Neural progenitor cell (in vitro differentiated cells): ENCODE measurements at regions not wholly inside any gene's neighbourhood (a gene's known extent, or its start where the extent isn't known, plus 50 kb on each side); places are given as distances from the start of the nearest gene placed in this dataset.

Source experiments
- DNase-seq: peaks from one replicate; pipeline ENCODE4 v3.0.0-alpha.2; 2016; ENCODE audit warnings: low spot score
- H2AFZ ChIP-seq: fragments of 200-600 bp; sonication (generic); replicated peaks from 2 replicates; pipeline ENCODE4 v1.6.1; 2016; ENCODE audit warnings: antibody characterized with exemption
- H3F3A ChIP-seq: fragments of 200-600 bp; sonication (generic); 2 replicates; pipeline ENCODE4 v1.6.1; 2016; ENCODE audit warnings: antibody characterized with exemption, low read depth
- H3K27ac ChIP-seq: fragments of 200-600 bp; sonication (generic); 2 replicates; pipeline ENCODE4 v1.5.1; 2016; ENCODE audit warnings: mild to moderate bottlenecking
- H3K27me3 ChIP-seq: fragments of 200-600 bp; sonication (generic); 2 replicates; pipeline ENCODE4 v1.6.1; 2016; ENCODE audit warnings: mild to moderate bottlenecking, moderate library complexity
- H3K36me3 ChIP-seq: fragments of 200-600 bp; sonication (generic); 2 replicates; pipeline ENCODE4 v1.5.1; 2016
- H3K4me1 ChIP-seq: fragments of 200-600 bp; sonication (generic); 2 replicates; pipeline ENCODE4 v1.6.1; 2016; ENCODE audit warnings: mixed run types
- H3K4me2 ChIP-seq: fragments of 200-600 bp; sonication (generic); 2 replicates; pipeline ENCODE4 v1.6.1; 2016
- H3K4me3 ChIP-seq: fragments of 200-600 bp; sonication (generic); 2 replicates; pipeline ENCODE4 v1.5.1; 2016
- H3K79me2 ChIP-seq: fragments of 200-600 bp; sonication (generic); 2 replicates; pipeline ENCODE4 v1.6.1; 2016; ENCODE audit warnings: low read depth
- H3K9ac ChIP-seq: fragments of 200-600 bp; sonication (generic); 2 replicates; pipeline ENCODE4 v1.6.1; 2016
- H3K9me3 ChIP-seq: fragments of 200-600 bp; sonication (generic); 2 replicates; pipeline ENCODE4 v1.5.1; 2016; ENCODE audit warnings: low read depth
- H4K20me1 ChIP-seq: fragments of 200-600 bp; sonication (generic); 2 replicates; pipeline ENCODE4 v1.6.1; 2016; ENCODE audit warnings: low read depth
- H3K27ac Mint-ChIP-seq: 3 replicates; pipeline ENCODE4 v1.8.0; 2021; ENCODE audit warnings: mixed read lengths
- H3K27me3 Mint-ChIP-seq: 2 replicates; pipeline ENCODE4 v1.8.0; 2022; ENCODE audit warnings: low read depth, mild to moderate bottlenecking, inconsistent platforms, moderate library complexity, mixed read lengths; ENCODE audit not compliant: insufficient read depth
- H3K36me3 Mint-ChIP-seq: 3 replicates; pipeline ENCODE4 v1.8.0; 2021; ENCODE audit warnings: mixed read lengths
- H3K4me1 Mint-ChIP-seq: 3 replicates; pipeline ENCODE4 v1.8.0; 2021; ENCODE audit warnings: mixed read lengths
- H3K4me3 Mint-ChIP-seq: 3 replicates; pipeline ENCODE4 v1.8.0; 2021; ENCODE audit warnings: mild to moderate bottlenecking, moderate library complexity, mixed read lengths
- H3K9me3 Mint-ChIP-seq: 3 replicates; pipeline ENCODE4 v1.8.0; 2020; ENCODE audit warnings: mixed read lengths
- EZH2 ChIP-seq: fragments of 200-600 bp; sonication (generic); IDR thresholded peaks from 2 replicates; pipeline ENCODE4 v1.6.1; 2017; ENCODE audit warnings: antibody characterized with exemption, mild to moderate bottlenecking, moderate library complexity
- EZH2phosphoT487 ChIP-seq: fragments of 200-600 bp; sonication (generic); IDR thresholded peaks from 2 replicates; pipeline ENCODE4 v1.6.1; 2017; ENCODE audit warnings: antibody characterized with exemption
- TF ChIP-seq, protein P1 (sequence below): fragments of 200-600 bp; sonication (generic); IDR thresholded peaks from 2 replicates; pipeline ENCODE4 v1.5.1; 2017; ENCODE audit warnings: antibody characterized with exemption, mild to moderate bottlenecking

DNA sequence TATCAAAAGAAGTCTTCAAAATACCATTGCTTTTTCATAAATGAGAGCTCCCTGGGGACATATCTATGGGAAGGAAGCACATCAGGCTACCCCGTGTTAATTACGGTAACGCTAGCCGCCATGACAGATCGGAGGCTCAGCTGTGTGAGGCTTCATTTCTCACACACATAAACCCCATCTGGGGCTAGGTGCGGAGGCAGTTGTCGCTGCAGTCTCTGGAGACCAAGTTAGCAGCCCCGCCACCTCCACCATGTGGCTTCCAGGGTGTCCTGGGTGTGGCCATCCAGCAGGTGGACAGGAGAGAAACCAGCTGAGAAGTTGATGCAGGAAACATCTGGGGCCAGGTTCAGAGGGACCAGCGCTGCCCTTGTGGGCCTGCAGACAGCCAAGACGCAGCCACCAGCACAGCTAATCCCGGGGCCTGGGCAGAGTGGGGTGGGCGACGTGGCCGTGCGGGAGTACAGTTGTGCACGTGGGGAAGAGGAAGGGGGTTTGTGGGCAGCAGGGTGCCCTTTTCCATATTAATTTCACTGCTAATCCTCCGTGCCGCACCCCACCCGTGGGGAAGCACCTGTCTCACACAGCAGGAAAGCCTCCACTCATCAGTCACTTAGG lies 426.5 kb downstream of the IRX1 start:
- no peak overlapping the region for H3K4me2 ChIP-seq
- Mint-ChIP-seq H3K27me3 (peaks cover 6% of the 10 kb centered on the region), H3K4me3 (no peak overlapping the region), H3K9me3 (peaks cover 8% of the 10 kb centered on the region), H3K36me3 (no peaks in the 10 kb centered on the region), H3K27ac (no peak overlapping the region), H3K4me1 (peaks cover 15% of the 10 kb centered on the region)
- H3K4me3 ChIP-seq = no peak overlapping the region
- H3K36me3 ChIP-seq = no peaks in the 10 kb centered on the region
- H3K4me1 ChIP-seq = peaks cover 3% of the 10 kb centered on the region
- H3K27me3 ChIP-seq = no peaks in the 10 kb centered on the region
- no peaks in the 10 kb centered on the region for H3K79me2 ChIP-seq
- TF ChIP-seq EZH2phosphoT487 = no peak
- TF ChIP-seq, protein P1, sequence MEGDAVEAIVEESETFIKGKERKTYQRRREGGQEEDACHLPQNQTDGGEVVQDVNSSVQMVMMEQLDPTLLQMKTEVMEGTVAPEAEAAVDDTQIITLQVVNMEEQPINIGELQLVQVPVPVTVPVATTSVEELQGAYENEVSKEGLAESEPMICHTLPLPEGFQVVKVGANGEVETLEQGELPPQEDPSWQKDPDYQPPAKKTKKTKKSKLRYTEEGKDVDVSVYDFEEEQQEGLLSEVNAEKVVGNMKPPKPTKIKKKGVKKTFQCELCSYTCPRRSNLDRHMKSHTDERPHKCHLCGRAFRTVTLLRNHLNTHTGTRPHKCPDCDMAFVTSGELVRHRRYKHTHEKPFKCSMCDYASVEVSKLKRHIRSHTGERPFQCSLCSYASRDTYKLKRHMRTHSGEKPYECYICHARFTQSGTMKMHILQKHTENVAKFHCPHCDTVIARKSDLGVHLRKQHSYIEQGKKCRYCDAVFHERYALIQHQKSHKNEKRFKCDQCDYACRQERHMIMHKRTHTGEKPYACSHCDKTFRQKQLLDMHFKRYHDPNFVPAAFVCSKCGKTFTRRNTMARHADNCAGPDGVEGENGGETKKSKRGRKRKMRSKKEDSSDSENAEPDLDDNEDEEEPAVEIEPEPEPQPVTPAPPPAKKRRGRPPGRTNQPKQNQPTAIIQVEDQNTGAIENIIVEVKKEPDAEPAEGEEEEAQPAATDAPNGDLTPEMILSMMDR = no peak
- no peak for TF ChIP-seq EZH2
- H3F3A ChIP-seq = no peaks in the 10 kb centered on the region
- no peaks in the 10 kb centered on the region for H4K20me1 ChIP-seq
- H3K9ac ChIP-seq = no peak overlapping the region
- H3K27ac ChIP-seq = no peak overlapping the region
- DNase-seq = no peak
- H3K9me3 ChIP-seq = no peaks in the 10 kb centered on the region
- no peak overlapping the region for H2AFZ ChIP-seq

DNA sequence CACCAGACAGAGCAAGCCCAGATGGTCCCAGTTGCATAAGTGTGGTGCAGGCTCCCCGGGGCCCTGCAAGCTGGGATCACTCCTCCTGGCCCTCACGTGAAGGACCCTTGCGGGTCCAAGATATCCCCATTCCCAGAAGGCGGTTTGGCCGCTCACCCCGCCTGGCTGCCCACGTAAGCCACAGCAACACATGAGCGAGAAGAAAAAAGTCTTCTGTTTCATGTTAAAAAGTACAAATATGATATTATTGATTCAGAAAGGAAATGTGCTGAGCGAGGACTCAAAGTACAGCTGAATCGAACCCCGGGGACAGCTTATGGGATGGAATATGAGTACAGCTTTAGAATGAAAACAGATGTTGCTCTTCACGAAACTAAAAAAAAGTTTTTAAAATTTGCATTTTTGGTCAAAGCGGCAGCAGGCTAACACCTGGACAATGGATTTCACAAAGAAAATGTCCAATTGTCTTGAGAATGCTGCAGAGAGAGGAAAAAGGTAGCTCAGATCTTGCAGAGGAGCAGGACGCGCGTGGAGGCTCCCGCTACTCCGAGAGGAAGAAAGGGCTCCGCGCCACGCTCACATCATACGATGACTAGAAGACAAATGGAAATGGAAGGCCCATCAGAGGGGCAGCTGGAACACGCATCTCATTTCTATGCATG lies 427.6 kb downstream of the IRX1 start:
- no peak overlapping the region for H3K4me2 ChIP-seq
- Mint-ChIP-seq H3K27ac (no peak overlapping the region), H3K36me3 (no peaks in the 10 kb centered on the region), H3K9me3 (peaks cover 8% of the 10 kb centered on the region), H3K4me3 (no peak overlapping the region), H3K27me3 (peaks cover 6% of the 10 kb centered on the region), H3K4me1 (peaks cover 20% of the 10 kb centered on the region)
- no peak overlapping the region for H3K27ac ChIP-seq
- H3K36me3 ChIP-seq = no peaks in the 10 kb centered on the region
- H4K20me1 ChIP-seq = no peaks in the 10 kb centered on the region
- H3K9ac ChIP-seq = no peak overlapping the region
- peaks cover 1% of the 10 kb centered on the region for H3K4me1 ChIP-seq
- TF ChIP-seq, protein P1 = no peak
- TF ChIP-seq EZH2 = no peak
- TF ChIP-seq EZH2phosphoT487 = no peak
- H2AFZ ChIP-seq = no peak overlapping the region
- DNase-seq = no peak
- H3K27me3 ChIP-seq = no peaks in the 10 kb centered on the region
- no peaks in the 10 kb centered on the region for H3K79me2 ChIP-seq
- no peaks in the 10 kb centered on the region for H3F3A ChIP-seq
- no peak overlapping the region for H3K4me3 ChIP-seq
- no peaks in the 10 kb centered on the region for H3K9me3 ChIP-seq

DNA sequence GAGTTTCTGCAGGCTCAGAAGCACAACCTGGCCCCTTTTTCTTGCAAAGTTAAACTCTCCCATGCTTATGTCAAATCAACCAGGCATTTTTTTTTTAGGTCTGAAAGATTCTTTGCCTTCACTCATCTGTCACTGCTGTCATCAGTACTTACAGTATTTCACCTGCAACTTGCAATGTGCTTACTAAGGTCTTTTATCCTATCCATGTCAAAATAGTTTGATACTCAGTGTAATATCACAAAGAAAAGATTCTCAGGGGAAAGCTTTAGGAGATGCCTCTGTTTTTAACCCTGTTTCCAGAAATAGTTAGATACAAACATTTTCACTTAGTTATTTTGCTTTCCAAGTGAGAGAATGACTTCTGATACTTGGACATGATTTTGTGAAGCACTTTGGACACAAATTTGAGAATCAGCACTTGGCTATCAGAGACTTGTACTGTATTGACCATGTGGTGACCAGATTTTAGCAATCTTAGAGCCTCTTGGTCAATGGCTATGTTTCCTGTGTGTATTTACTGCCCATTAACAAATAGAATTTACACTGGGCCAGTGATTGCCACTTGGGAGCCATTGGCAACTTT lies 428.2 kb downstream of the IRX1 start:
- no peaks in the 10 kb centered on the region for H3K4me1 ChIP-seq
- H3K9me3 ChIP-seq = no peaks in the 10 kb centered on the region
- H3K4me3 ChIP-seq = no peak overlapping the region
- no peaks in the 10 kb centered on the region for H3K27me3 ChIP-seq
- H3F3A ChIP-seq = no peaks in the 10 kb centered on the region
- peaks cover 8% of the 10 kb centered on the region for H3K9me3 Mint-ChIP-seq
- no peak overlapping the region for H3K9ac ChIP-seq
- H2AFZ ChIP-seq = no peak overlapping the region
- no peaks in the 10 kb centered on the region for H3K79me2 ChIP-seq
- no peak for DNase-seq
- no peak for TF ChIP-seq EZH2phosphoT487
- peaks cover 6% of the 10 kb centered on the region for H3K27me3 Mint-ChIP-seq
- no peaks in the 10 kb centered on the region for H3K36me3 ChIP-seq
- no peak overlapping the region for H3K27ac Mint-ChIP-seq
- H3K4me1 Mint-ChIP-seq = peaks cover 21% of the 10 kb centered on the region
- H3K4me2 ChIP-seq = no peak overlapping the region
- H3K36me3 Mint-ChIP-seq = no peaks in the 10 kb centered on the region
- no peak overlapping the region for H3K4me3 Mint-ChIP-seq
- H3K27ac ChIP-seq = no peak overlapping the region
- no peaks in the 10 kb centered on the region for H4K20me1 ChIP-seq
